ENCODE measurements at regions not wholly inside any gene's neighbourhood (a gene's known extent, or its start where the extent isn't known, plus 50 kb on each side); places are given as distances from the start of the nearest gene placed in this dataset.
"Not testable (repeated sequence)": the region's sequence is repeated elsewhere in the genome, so short reads cannot be mapped to it uniquely, and the experiment has no call there.

GRCh38 chr2:113341191-113341869 lies 62.6 kb upstream of the PAX8 start:
- DNase-seq (ENCODE audit: low read depth in 2 of 2): no peak

- no peak for DNase-seq (ENCODE audit: low read depth in 2 of 2)
These were observed 59.1 kb upstream of the PAX8 start for GRCh38 chr2:113337809-113338208.

DNA sequence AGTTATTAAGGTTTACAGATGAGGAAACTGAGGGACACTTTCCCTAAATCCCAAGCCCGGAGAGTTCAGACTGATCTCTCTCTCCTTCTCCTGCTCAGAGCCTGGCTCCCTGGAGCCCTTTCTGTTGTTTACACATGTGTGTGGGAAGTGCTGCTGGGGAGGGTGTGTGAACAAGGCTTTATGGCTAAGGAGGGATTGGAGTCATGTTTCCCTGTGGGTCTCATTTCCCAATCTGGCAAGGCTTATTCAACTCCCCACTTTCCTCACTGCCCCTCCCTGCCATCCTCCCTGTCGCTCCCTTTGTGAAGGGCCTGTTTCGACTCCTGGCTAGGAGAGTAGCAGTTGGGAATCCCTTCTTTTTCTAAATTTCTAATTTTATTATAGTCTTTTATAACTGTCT lies 57.3 kb upstream of the PAX8 start:
- not testable (repeated sequence) for DNase-seq (ENCODE audit: low read depth in 2 of 2)

- no peak for DNase-seq (ENCODE audit: low read depth in 2 of 2)
These were observed 55.4 kb upstream of the PAX8 start for GRCh38 chr2:113334147-113334546.

DNA sequence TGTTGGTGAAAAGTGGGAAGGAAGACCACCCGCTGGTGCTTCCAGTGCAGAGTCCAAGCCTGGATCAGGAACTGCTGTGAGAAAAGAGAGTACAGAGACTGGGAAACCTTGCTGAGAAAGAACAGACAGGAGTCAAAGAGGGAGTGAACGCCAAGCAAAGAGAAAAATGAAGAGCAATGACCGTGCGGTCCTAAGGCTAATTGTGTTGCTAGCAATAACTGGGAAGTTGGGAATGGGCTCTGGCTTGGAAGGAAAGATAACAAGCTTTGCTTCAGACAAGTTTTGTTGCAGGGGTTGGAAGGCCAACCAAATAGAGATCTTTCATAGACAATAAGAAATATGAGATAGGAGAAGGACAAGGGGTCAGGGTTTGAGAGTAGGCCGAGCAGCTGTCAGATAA lies 55.0 kb upstream of the PAX8 start:
- DNase-seq (ENCODE audit: low read depth in 2 of 2): not testable (repeated sequence)

DNA sequence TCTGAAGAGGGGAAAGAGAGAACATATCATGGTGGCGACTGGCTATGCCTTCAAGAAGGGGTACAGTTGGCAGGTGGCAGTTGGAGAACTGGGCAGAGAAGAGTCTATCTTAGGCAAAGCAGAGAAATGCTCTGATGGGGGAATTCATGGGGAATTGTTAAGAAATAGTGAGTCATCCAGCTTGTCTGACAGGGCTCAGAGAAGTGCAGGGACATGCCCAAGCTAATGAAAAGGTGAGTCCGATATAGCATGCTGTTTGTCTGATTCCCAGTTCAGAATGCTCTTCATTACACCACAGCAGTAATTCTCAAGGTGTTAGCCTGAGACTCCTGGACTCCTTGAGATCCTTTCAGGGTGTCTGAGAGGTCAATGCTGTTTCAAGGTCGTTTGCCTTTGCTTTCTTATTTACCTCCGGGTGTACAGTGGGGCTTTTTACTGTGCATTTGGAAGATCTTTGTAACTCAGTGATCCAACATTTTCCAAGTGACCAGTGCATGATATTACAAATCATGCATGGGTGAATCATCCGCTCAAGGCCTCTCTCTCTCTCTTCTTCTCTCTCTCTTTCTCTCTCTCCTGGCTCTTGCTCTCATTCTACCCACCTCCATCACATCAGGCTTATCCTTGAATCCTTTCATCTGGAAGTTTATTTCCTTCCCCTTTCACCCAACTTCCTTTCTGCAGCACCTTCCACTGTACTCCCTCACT lies 51.5 kb upstream of the PAX8 start:
- DNase-seq (ENCODE audit: low read depth in 2 of 2): not testable (repeated sequence)

DNA sequence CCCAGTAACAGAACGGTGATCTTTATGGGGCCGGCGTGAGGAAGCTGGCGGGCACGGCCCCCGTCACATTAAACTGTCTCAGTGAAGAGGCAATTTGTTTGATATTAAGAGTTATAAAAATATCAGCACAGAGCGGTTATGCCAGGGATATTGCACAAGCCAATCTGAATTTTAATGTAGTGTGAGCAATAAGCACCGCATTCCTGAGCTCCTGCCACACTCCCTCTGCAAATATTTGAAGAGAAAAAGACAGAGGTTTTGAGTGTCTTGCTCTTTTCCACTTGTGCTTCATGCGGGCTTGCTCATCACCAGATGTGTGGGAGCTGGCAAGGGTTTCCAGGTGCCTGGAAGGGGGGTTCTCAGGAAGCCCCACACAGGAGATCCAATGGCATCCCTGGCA lies 50.3 kb upstream of the PAX8 start:
- not testable (repeated sequence) for DNase-seq (ENCODE audit: low read depth in 2 of 2)

DNA sequence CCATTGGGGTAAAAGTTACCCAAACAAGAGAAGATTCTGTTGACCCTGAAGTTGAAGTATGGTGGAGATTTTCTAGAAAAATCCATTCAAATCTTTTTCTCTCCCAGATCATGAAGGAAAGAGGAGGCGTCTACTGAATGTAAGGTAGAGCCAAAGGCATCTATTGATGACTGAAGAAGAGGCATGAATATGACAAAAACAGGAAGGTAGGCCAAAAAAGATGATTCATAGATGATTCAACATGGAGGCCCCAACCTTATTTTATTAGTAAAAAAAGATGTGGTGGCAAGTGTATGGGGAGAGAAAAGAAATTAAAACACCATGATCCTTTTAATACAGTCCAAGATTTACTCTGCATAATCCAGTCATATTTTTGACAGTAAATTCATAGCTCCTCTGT lies 49.9 kb upstream of the PAX8 start:
- DNase-seq (ENCODE audit: low read depth in 2 of 2): not testable (repeated sequence)
